GM11168 (cell line): ENCODE measurements at regions not wholly inside any gene's neighbourhood (a gene's known extent, or its start where the extent isn't known, plus 50 kb on each side); places are given as distances from the start of the nearest gene placed in this dataset.

ENCODE experiments used
- in situ Hi-C: fragments of 300-500 bp; cut with MboI; formaldehyde crosslinking; loops from one replicate; pipeline ENCODE4 v1.12.0; 2022; ENCODE audit warnings: low sequenced_read_pairs; ENCODE audit not compliant: unreplicated experiment

DNA sequence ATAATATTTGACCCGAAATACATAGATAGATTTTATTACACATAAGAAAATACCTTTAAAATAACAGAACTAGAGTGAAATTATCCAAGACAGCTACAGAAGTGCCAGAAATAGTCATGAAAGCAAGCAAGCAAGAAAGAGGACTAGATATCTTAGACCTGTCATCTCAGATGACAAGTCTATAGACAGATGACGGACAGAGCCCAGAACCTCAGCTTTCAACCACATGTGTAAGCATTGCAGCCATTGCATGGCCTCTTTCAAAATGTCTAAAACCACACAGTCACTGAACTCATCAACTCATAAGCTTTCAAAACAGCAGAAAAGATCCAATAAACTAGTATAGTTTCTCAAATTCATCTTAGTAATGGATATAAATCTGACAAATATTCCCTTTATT is 59.8 kb upstream of the FHIT start:
- in situ Hi-C loops: no loop called here

DNA sequence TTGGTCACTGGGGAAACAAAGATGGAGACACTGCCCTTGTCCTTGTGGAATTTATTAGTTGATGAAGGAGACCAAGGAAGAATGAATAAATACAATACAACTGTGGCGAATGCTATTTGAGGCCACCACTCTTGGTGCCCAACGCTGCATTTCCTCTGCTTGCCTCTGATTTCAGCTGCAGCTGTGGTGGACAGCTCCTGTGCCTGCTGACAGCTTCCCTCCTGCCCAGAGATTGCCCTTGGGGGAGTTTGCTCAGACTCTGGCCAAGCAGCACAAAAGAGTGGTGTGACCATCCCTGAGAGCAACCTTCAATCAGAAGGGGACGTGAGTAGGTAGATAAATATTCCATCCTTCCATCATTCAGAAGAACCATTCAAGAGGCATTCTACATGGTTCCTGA is 64.6 kb upstream of the FHIT start:
- in situ Hi-C loops: no loop called here

- in situ Hi-C loops: no loop called here
Observed at GRCh38 chr3:61323094-61323493, 71.8 kb upstream of the FHIT start.

DNA sequence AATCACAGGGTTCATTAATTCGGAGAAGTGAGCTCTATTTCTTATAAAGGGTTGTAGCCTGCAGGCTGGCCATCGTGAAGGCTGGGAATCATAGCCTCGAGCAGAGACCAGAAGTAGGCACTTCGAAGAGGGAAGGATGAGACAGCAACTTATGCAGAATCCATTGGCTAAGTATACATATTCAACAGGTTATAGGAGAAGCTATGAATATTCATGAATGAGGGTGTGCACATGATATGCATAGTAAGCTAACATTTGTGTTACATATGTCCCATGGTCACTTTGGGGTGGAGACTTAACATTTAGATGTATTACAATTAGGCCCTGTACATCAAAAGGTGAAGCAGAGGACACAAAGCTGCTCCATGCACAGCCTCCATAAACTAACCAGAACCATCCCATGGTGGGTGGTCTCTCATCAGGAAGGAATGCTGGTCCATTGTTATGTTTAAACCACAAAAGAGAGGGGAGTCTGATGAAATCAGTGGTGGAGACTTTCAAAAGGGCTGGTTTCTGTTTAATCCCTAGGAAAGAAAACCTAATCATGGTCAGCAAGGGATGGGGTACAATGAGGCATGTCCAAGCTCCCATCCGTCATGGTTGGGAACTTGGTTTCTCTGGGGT is 80.8 kb upstream of the FHIT start:
- in situ Hi-C loops: no loop called here

DNA sequence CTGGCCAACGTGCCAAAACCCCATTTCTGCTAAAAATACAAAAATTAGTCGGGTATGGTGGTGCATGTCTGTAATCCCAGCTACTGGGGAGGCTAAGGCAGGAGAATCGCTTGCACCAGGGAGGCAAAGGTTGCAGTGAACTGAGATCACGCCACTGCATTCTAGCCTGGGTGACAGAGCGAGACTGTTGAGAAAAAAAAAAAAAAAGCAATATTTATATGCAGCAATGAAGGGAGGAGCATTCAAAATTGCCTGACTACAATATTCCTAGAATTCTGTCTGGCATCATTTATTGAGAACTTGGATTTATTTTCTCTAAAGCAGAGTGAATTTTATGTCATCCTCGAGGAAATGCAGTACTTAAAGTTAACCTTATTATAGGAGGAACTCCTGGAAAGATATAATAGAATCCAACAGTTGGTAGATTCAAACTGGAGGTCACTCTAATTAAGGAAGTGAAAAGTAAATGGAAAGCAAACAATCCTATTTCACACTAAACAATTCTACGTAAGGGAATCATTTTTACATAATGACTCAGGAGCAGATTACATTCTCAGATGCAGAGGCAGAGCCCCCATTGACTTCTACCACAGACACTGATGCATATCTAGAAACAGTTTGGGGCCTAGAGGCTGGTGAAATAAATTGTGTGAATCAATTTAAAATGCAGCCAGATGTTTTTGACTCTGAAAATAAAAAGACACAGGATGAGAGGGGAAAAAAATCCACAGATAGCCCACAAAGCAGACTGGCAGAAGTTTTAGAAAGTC is 82.1 kb upstream of the FHIT start:
- in situ Hi-C loops: no loop called here

- in situ Hi-C loops: no loop called here
Observed at GRCh38 chr3:61334783-61335182, 83.5 kb upstream of the FHIT start.

DNA sequence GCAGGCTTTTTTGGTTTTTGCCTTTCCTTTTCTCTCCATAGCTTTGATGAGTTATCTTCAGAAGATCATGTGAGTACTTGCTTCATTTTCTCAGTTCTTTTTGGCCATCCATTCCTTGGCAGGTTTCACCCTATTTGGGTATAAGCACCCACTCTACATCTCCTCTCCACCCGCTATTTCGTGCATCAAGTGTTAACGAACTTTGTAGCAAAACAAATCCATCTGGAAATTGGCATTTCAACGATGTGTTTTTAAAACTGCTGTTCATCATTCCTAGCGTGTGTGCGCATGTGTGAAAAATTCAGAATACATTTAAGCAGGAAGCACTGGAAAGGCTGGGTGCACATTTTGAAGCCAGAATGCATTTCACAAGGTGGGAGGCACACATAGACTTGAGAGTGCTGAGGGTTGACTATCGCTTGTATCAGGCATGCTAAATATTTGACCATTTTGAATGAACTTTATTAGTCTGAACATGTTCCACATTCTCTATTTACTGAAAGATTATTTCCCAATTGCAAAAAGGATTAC is 89.7 kb upstream of the FHIT start:
- in situ Hi-C loops: no loop called here

DNA sequence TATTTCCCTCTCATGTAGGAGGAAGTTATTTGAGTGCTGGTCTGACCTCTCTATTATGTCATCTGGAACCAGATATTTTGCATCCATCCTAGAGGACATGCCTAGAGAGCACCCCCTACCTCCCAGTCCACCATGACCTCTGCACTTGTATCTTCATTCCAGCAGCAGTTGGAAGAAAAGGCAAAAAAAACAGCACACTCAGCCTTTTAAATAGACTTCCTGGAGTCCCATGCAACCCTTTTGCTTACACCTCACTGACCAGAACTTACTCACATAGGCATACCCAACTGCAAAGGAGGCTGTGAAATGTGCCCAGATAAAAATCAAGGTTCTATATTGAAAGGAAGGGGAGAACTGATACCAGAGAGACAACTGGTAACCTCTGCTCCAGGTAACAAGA is 92.3 kb upstream of the FHIT start:
- in situ Hi-C loops: no loop called here

- in situ Hi-C loops: no loop called here
Observed at GRCh38 chr3:61345020-61345419, 93.8 kb upstream of the FHIT start.

DNA sequence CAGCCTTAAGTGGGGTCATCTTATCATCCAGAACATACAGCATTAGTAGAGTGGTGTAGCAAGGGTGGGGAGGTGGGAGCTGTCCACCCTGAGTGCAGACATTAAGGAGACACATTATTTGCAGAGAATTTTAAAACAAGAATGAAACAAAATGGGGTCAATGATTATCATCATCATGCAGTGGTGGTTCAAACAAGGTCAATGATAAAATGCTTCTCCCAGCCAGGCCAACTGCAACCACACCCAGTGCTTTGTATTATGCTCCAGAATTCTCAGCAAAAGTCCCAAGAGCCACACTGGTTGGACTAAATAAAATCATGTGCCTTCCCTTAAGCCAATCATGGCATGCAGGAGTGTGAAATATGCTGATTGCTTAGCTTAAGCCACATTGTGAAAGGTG is 96.7 kb upstream of the FHIT start:
- in situ Hi-C loops: no loop called here

- in situ Hi-C loops: loop anchor here (10.0 kb wide), 1 partner anchor 95 kb away; the partner anchor contains the start of gene FHIT
Observed at GRCh38 chr3:61349717-61350116, 98.5 kb upstream of the FHIT start.

DNA sequence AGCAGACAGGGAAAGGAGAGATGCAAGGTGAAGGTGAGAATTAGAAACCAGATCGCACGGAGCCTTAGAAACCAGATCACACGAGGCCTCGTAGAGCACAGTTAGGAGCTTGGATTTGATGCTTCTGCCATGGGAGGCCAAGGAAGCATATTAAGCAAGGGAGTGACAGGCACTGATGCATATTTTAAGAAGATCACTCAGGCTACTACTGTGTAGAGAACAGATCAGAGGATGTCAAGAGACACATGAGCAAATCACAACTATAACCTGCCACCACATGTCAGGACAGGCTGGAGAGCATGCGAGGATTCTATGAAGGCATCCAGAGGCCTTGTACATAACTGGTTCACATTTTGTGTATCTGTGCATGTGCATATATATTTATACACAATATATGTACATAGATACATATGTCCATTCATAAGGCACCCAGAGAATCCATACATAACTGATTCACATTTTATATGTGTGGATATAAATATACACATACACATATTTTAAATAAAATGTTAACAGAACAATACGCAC is 99.6 kb upstream of the FHIT start:
- in situ Hi-C loops: loop anchor here (10.0 kb wide), 1 partner anchor 96 kb away; the partner anchor contains the start of gene FHIT

DNA sequence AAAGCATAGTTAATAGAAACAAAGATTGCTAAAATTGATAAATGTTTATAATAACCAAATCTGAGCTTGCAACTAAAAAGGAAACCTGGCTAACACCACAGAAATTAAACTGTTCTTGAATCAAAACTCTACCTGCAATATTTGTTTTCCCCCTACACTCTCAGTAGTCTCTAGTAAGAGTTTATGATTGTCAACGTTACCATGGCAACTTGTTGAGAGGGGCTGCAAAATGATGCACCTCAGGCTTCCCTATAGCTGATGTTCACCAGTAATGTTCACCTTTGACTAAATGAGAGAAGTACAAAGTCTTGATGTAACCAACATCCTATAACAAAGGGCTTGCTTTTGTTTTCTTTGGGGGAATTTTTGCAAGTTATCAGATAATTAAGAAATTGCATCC is 101.1 kb upstream of the FHIT start:
- in situ Hi-C loops: loop anchor here (10.0 kb wide), 1 partner anchor 98 kb away; the partner anchor contains the start of gene FHIT

DNA sequence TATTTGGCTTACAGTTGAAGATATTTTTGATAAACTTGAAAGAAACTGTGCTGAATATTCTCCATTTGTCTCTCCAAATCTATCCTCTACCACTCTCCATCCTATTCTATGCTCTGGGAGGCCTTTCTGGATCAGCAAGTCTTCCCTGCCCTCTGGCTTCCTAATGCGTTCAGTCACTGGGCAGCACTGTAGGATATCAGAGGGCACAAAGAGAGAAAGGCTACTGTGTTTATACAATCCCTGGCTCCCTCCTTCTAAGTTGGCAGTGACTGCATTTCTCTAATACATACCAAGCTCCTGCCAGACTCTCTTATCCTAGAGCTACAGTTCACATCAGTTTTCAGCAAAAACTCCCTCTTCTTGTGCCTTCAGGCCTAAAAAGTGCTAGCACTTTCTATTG is 102.1 kb upstream of the FHIT start:
- in situ Hi-C loops: loop anchor here (10.0 kb wide), 1 partner anchor 99 kb away; the partner anchor contains the start of gene FHIT

DNA sequence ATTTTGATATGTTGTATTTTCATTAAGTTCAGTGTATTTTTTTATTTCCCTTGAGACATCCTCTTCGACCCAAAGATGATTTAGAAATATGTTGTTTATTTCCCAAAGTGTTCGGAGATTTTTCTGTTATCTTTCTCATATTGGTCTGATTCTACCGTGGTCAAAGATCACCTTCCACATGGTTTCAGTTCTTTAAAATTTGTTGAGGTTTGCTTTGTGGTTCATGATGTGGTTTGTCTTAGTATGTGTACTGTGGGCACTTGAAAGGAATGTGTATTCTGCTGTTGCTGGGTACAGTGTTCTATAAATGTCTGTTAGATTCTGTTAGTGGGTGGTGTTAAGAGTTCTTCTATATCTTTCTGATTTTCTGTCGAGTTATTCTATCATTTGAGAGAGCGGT is 103.4 kb upstream of the FHIT start:
- in situ Hi-C loops: loop anchor here (10.0 kb wide), 1 partner anchor 100 kb away; the partner anchor contains the start of gene FHIT

- in situ Hi-C loops: loop anchor here (10.0 kb wide), 1 partner anchor 102 kb away; the partner anchor contains the start of gene FHIT
Observed at GRCh38 chr3:61356685-61357084, 105.4 kb upstream of the FHIT start.

GRCh38 chr3:61357902-61358301 is 106.7 kb upstream of the FHIT start:
- in situ Hi-C loops: loop anchor here (10.0 kb wide), 1 partner anchor 103 kb away; the partner anchor contains the start of gene FHIT

GRCh38 chr3:61358364-61358763 is 107.1 kb upstream of the FHIT start:
- in situ Hi-C loops: loop anchor here (10.0 kb wide), 1 partner anchor 104 kb away; the partner anchor contains the start of gene FHIT

GRCh38 chr3:61360297-61360965 is 109.2 kb upstream of the FHIT start:
- in situ Hi-C loops: no loop called here

DNA sequence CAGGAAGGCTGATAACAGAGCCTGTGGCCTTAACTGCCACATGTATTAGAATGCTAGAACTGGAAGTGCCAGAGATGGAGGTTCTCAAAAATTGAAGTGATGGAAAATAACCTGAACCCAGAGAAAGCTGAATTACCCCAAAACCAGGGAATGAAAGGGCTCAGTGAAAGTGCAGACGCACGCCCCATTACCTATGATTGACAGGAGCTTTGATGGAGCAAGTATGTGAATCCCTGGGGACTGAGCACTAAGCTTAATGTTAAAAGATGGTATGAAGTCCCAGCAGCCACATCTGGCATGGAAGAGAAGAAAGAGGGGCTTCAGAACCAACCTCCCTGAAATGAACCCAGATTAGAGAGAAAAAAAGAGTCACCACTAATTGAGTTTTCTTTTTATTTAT is 118.4 kb upstream of the FHIT start:
- in situ Hi-C loops: no loop called here
